ENCODE measurements at regions not wholly inside any gene's neighbourhood (a gene's known extent, or its start where the extent isn't known, plus 50 kb on each side); places are given as distances from the start of the nearest gene placed in this dataset.

DNA sequence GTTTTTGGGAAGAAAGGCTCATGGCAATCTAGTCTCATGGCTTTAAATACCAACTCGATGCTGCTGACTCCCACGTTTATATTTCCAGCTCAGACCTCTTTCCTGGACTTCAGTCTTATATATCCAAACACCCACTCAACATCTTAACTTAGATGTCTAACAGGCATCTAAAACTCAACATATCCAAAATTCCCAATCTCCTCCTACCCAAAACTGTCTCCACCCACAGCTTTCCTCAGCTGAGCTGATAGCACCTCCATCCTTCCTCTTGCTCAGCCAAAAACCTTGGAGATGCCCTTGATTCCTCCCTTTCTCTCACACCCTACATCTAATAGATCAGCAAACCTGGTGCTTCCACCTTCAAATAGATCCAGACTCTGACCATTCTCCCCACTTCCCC is 202.5 kb downstream of the TLE3 start:
- Histone ChIP-seq H3K4me2 (ENCODE audit: low read length) (no peak overlapping the region), H3K27ac (ENCODE audit: low read depth, low read length) (no peak overlapping the region), H4K20me1 (ENCODE audit: control insufficient read depth, insufficient read depth, low read depth, low read length) (no peaks in the 10 kb centered on the region), H3K9me2 (replicated peaks; ENCODE audit: control insufficient read depth, low read length) (no peaks in the 10 kb centered on the region), H3K4me1 (ENCODE audit: control insufficient read depth, low read length) (peaks cover 30% of the 10 kb centered on the region), H3K79me2 (ENCODE audit: control insufficient read depth, low read length) (no peaks in the 10 kb centered on the region), H3K27me3 (ENCODE audit: control insufficient read depth, low read length) (no peaks in the 10 kb centered on the region), H3K36me3 (ENCODE audit: control insufficient read depth, low read length) (no peaks in the 10 kb centered on the region), H3K4me3 (ENCODE audit: low read length) (no peak overlapping the region), H3F3A (ENCODE audit: control insufficient read depth, insufficient read depth) (no peaks in the 10 kb centered on the region), H3K9me3 (ENCODE audit: control insufficient read depth, insufficient read depth, low read length) (no peaks in the 10 kb centered on the region)
- TF ChIP-seq, protein P1, sequence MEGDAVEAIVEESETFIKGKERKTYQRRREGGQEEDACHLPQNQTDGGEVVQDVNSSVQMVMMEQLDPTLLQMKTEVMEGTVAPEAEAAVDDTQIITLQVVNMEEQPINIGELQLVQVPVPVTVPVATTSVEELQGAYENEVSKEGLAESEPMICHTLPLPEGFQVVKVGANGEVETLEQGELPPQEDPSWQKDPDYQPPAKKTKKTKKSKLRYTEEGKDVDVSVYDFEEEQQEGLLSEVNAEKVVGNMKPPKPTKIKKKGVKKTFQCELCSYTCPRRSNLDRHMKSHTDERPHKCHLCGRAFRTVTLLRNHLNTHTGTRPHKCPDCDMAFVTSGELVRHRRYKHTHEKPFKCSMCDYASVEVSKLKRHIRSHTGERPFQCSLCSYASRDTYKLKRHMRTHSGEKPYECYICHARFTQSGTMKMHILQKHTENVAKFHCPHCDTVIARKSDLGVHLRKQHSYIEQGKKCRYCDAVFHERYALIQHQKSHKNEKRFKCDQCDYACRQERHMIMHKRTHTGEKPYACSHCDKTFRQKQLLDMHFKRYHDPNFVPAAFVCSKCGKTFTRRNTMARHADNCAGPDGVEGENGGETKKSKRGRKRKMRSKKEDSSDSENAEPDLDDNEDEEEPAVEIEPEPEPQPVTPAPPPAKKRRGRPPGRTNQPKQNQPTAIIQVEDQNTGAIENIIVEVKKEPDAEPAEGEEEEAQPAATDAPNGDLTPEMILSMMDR (IDR thresholded peaks at IDR 0.05; ENCODE audit: low read depth, low read length, poor library complexity, severe bottlenecking): no peak
- TF ChIP-seq EZH2phosphoT487 (IDR thresholded peaks at IDR 0.05; ENCODE audit: borderline replicate concordance, low read length): no peak

DNA sequence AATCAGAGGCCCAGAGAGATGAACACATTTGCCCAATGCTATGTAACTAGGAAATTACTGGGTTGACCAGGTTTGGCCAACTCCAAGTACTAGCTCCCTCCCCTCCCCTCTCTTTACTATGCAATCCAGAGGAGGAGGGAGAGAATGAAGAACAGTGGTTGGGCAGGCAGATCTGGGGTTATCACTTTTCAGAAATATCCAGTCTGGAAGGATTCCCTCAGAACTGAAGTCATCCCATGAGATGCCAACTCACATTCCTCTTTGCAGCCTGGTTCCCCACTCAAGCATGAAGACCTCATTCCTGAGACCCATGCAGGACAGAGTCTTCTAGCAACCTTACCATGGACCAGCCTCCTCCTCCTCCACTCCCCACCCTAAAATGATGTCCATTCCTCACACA is 201.1 kb downstream of the TLE3 start:
- Histone ChIP-seq H3K36me3 (ENCODE audit: control insufficient read depth, low read length) (no peaks in the 10 kb centered on the region), H3K27me3 (ENCODE audit: control insufficient read depth, low read length) (no peaks in the 10 kb centered on the region), H4K20me1 (ENCODE audit: control insufficient read depth, insufficient read depth, low read depth, low read length) (no peaks in the 10 kb centered on the region), H3K4me2 (ENCODE audit: low read length) (no peak overlapping the region), H3F3A (ENCODE audit: control insufficient read depth, insufficient read depth) (no peaks in the 10 kb centered on the region), H3K79me2 (ENCODE audit: control insufficient read depth, low read length) (no peaks in the 10 kb centered on the region), H3K9me3 (ENCODE audit: control insufficient read depth, insufficient read depth, low read length) (no peaks in the 10 kb centered on the region), H3K27ac (ENCODE audit: low read depth, low read length) (no peak overlapping the region), H3K4me1 (ENCODE audit: control insufficient read depth, low read length) (peaks cover 26% of the 10 kb centered on the region), H3K9me2 (replicated peaks; ENCODE audit: control insufficient read depth, low read length) (no peaks in the 10 kb centered on the region), H3K4me3 (ENCODE audit: low read length) (no peak overlapping the region)
- TF ChIP-seq EZH2phosphoT487 (IDR thresholded peaks at IDR 0.05; ENCODE audit: borderline replicate concordance, low read length): no peak
- TF ChIP-seq, protein P1 (IDR thresholded peaks at IDR 0.05; ENCODE audit: low read depth, low read length, poor library complexity, severe bottlenecking): no peak

DNA sequence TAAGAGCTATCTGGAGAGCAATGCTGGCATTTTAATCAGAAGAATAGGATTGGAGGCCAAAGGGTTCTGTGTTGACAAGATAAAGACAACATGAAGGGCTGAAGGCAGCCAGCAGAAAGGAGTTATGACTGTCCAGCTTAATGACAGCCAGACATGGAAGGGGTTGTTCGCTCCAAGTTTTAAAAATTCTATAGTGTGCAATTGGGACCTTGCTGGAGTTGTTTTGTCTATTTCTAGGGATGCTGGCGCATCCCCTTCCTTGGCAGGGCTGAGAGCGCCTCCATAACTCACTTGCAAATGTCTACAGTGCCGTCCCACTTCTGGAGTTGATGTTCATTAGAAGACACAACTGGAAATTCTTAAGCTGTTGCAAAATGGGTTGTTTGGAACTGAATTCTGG is 200.7 kb downstream of the TLE3 start:
- Histone ChIP-seq H3F3A (ENCODE audit: control insufficient read depth, insufficient read depth) (no peaks in the 10 kb centered on the region), H3K4me2 (ENCODE audit: low read length) (no peak overlapping the region), H3K27me3 (ENCODE audit: control insufficient read depth, low read length) (no peaks in the 10 kb centered on the region), H3K27ac (ENCODE audit: low read depth, low read length) (no peak overlapping the region), H3K4me1 (ENCODE audit: control insufficient read depth, low read length) (peaks cover 30% of the 10 kb centered on the region), H4K20me1 (ENCODE audit: control insufficient read depth, insufficient read depth, low read depth, low read length) (no peaks in the 10 kb centered on the region), H3K9me2 (replicated peaks; ENCODE audit: control insufficient read depth, low read length) (no peaks in the 10 kb centered on the region), H3K79me2 (ENCODE audit: control insufficient read depth, low read length) (no peaks in the 10 kb centered on the region), H3K9me3 (ENCODE audit: control insufficient read depth, insufficient read depth, low read length) (no peaks in the 10 kb centered on the region), H3K4me3 (ENCODE audit: low read length) (no peak overlapping the region), H3K36me3 (ENCODE audit: control insufficient read depth, low read length) (no peaks in the 10 kb centered on the region)
- TF ChIP-seq EZH2phosphoT487 (IDR thresholded peaks at IDR 0.05; ENCODE audit: borderline replicate concordance, low read length): no peak
- TF ChIP-seq, protein P1 (IDR thresholded peaks at IDR 0.05; ENCODE audit: low read depth, low read length, poor library complexity, severe bottlenecking): no peak

All from DOHH2 (cell line).